Upper lobe of left lung (tissue), 6 donors: ENCODE measurements at regions not wholly inside any gene's neighbourhood (a gene's known extent, or its start where the extent isn't known, plus 50 kb on each side); places are given as distances from the start of the nearest gene placed in this dataset.
"Not testable (repeated sequence)": the region's sequence is repeated elsewhere in the genome, so short reads cannot be mapped to it uniquely, and the experiment has no call there.

Source experiments
- ATAC-seq, 2 donors: fragments of 200-7000 bp; cut with Tn5 transposase; one replicate each; pipeline ENCODE4 v1.9.1; 2022; ENCODE audit warnings: mild to moderate bottlenecking in 2 of 2, moderate library complexity in 2 of 2; ENCODE audit not compliant: low FRiP score in 2 of 2
- DNase-seq, 2 donors: peaks; one replicate each; pipeline ENCODE4 v3.0.0-alpha.2; 2019 to 2020
- H3K27ac ChIP-seq, 4 donors: fragments of 200-600 bp; sonication (generic); one replicate each; pipeline ENCODE4 v1.5.1; 2016 to 2019
- H3K27me3 ChIP-seq, 4 donors: fragments of 200-600 bp; sonication (generic); one replicate each; pipeline ENCODE4 v1.5.1; 2017 to 2019
- H3K36me3 ChIP-seq, 4 donors: fragments of 200-600 bp; sonication (generic); one replicate each; pipeline ENCODE4 v1.5.1; 2016 to 2019
- H3K4me1 ChIP-seq, 4 donors: fragments of 200-600 bp; sonication (generic); one replicate each; pipeline ENCODE4 v1.5.1; 2018 to 2019
- H3K4me3 ChIP-seq, 4 donors: fragments of 200-600 bp; sonication (generic); one replicate each; pipeline ENCODE4 v1.5.1; 2017 to 2019; ENCODE audit warnings: mild to moderate bottlenecking in 2 of 4, moderate library complexity in 1 of 4
- H3K9me3 ChIP-seq, 4 donors: fragments of 200-600 bp; sonication (generic); one replicate each; pipeline ENCODE4 v1.5.1; 2018 to 2019
- CTCF ChIP-seq, 6 experiments: fragments of 450-650 bp in 4 of 6; fragments of 200-600 bp in 2 of 6; sonication (generic) in 2 of 6; IDR thresholded peaks; one replicate each; pipeline ENCODE4 v1.5.1; 2016 to 2019; ENCODE audit warnings: antibody characterized with exemption in 6 of 6
- EP300 ChIP-seq, 4 donors: sonication (generic); formaldehyde crosslinking; IDR thresholded peaks; one replicate each; pipeline ENCODE4 v1.5.1; 2017; ENCODE audit warnings: antibody characterized with exemption in 4 of 4, control low read depth in 2 of 4
- POLR2A ChIP-seq, 4 donors: fragments of 450-650 bp; IDR thresholded peaks; one replicate each; pipeline ENCODE4 v1.5.1; 2016 to 2017; ENCODE audit warnings: antibody characterized with exemption in 4 of 4, mild to moderate bottlenecking in 2 of 4
- POLR2AphosphoS5 ChIP-seq, 2 donors: sonication (generic); formaldehyde crosslinking; IDR thresholded peaks; one replicate each; pipeline ENCODE4 v1.5.1; 2017; ENCODE audit warnings: antibody characterized with exemption in 2 of 2
- WGBS, 2 donors: methylation state at CpG; one replicate each; pipeline ENCODE4 v1.1.5; 2017 to 2018; 5-methylcytosine and 5-hydroxymethylcytosine counted together
- donor health status: DM: no; HTN: no; CAD: no; lungs with moderate emphysema.
- donor health status: DM: no; HTN: yes; CAD: no; lungs with severe emphysema.

- Histone ChIP-seq H3K27me3 (no peaks in the 10 kb centered on the region), H3K4me3 (no peak overlapping the region), H3K4me1 (no peaks in the 10 kb centered on the region), H3K27ac (no peak overlapping the region), H3K9me3 (no peaks in the 10 kb centered on the region), H3K36me3 (no peaks in the 10 kb centered on the region)
- ATAC-seq (no peak), DNase-seq (no peak)
- TF ChIP-seq EP300 (IDR thresholded peaks at IDR 0.05) (no peak), POLR2AphosphoS5 (IDR thresholded peaks at IDR 0.05) (no peak), CTCF (IDR thresholded peaks at IDR 0.05) (no peak), POLR2A (IDR thresholded peaks at IDR 0.05) (no peak)
- WGBS, 2 donors: 71 to 81% methylated on average over 3 of the region's 3 CpGs
Observed at GRCh38 chr2:138078153-138078552, 113.9 kb downstream of the HNMT start.

- ATAC-seq (no peak), DNase-seq (no peak)
- Histone ChIP-seq H3K36me3 (no peaks in the 10 kb centered on the region), H3K9me3 (no peaks in the 10 kb centered on the region), H3K27me3 (no peaks in the 10 kb centered on the region), H3K4me3 (no peak overlapping the region), H3K27ac (no peak overlapping the region), H3K4me1 (no peaks in the 10 kb centered on the region)
- no peak for TF ChIP-seq POLR2AphosphoS5 (IDR thresholded peaks at IDR 0.05)
- no peak for TF ChIP-seq CTCF (IDR thresholded peaks at IDR 0.05)
- no peak for TF ChIP-seq EP300 (IDR thresholded peaks at IDR 0.05)
- TF ChIP-seq POLR2A (IDR thresholded peaks at IDR 0.05): no peak
- 97 to 100% methylated on average over 2 of the region's 2 CpGs for WGBS, 2 donors
Observed at GRCh38 chr2:138079976-138080375, 115.7 kb downstream of the HNMT start.

- Histone ChIP-seq H3K4me1 (no peaks in the 10 kb centered on the region), H3K36me3 (no peaks in the 10 kb centered on the region), H3K4me3 (no peak overlapping the region), H3K27ac (no peak overlapping the region), H3K9me3 (no peaks in the 10 kb centered on the region), H3K27me3 (no peaks in the 10 kb centered on the region)
- DNase-seq: no peak
- TF ChIP-seq POLR2A (IDR thresholded peaks at IDR 0.05): no peak
- no peak for TF ChIP-seq CTCF (IDR thresholded peaks at IDR 0.05)
- TF ChIP-seq POLR2AphosphoS5 (IDR thresholded peaks at IDR 0.05): no peak
- TF ChIP-seq EP300 (IDR thresholded peaks at IDR 0.05): no peak
- no peak for ATAC-seq
- WGBS, 2 donors: 67 to 72% methylated on average over 8 of the region's 8 CpGs
Observed at GRCh38 chr2:138081225-138082073, 117.2 kb downstream of the HNMT start.

- no peak for ATAC-seq
- TF ChIP-seq POLR2AphosphoS5 (IDR thresholded peaks at IDR 0.05) (no peak), CTCF (IDR thresholded peaks at IDR 0.05) (no peak), EP300 (IDR thresholded peaks at IDR 0.05) (no peak), POLR2A (IDR thresholded peaks at IDR 0.05) (no peak)
- no peaks in the 10 kb centered on the region for H3K4me1 ChIP-seq
- no peak for DNase-seq
- no peaks in the 10 kb centered on the region for H3K36me3 ChIP-seq
- H3K27me3 ChIP-seq: no peaks in the 10 kb centered on the region
- no peak overlapping the region for H3K27ac ChIP-seq
- no peaks in the 10 kb centered on the region for H3K9me3 ChIP-seq
- WGBS, 2 donors: 75 to 83% methylated on average over 1 of the region's 1 CpG
- H3K4me3 ChIP-seq: no peak overlapping the region
Observed at GRCh38 chr2:138084206-138084605, 119.9 kb downstream of the HNMT start.

- DNase-seq, ATAC-seq, H3K4me3 ChIP-seq, H3K27ac ChIP-seq, H3K9me3 ChIP-seq, H3K27me3 ChIP-seq, H3K4me1 ChIP-seq, H3K36me3 ChIP-seq: not testable (repeated sequence)
- WGBS, 2 donors: 71 to 78% methylated on average over 1 of the region's 1 CpG
Observed at GRCh38 chr2:138085441-138085840, 121.2 kb downstream of the HNMT start.
